ENCODE measurements at regions not wholly inside any gene's neighbourhood (a gene's known extent, or its start where the extent isn't known, plus 50 kb on each side); places are given as distances from the start of the nearest gene placed in this dataset.

DNA sequence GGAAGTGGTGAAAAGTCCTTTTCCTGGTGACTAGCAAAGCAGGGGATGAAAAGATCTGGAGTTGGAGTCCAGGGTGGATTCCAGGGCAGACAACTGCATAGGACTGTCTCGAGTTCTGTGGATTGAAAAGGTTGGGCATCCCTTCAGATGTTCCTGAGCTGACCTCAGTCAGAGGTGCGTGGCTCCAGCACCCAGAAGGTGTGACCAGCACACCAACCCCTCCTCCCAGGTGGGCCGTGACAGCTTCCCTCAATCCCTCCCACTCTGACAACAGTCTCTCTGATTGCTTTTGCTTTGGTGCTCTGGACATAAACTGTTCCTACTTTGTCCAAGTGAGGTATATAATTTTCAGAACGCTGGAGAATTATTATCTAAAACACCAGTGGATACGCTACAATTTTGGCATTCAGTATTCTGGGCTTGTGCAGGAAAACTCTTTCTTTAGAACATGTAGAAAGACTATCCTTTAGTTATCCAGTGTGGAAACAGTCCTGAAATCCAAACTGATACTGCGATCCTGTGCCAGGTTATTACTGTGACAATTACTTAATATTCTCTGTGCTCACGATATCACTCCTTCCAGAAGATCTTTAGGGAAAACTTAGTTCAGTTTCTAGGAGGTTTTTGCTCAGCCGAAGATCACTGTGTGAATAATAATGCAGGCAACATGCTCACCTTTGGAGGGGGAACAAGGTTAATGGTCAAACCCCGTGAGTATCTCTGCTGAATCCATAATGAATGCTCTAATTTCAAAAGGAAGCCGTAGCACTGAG is 87.9 kb downstream of the DAD1 start:
- TF ChIP-seq EZH2phosphoT487 (IDR thresholded peaks at IDR 0.05; ENCODE audit: borderline replicate concordance, low read length) = no peak
- TF ChIP-seq, protein P1, sequence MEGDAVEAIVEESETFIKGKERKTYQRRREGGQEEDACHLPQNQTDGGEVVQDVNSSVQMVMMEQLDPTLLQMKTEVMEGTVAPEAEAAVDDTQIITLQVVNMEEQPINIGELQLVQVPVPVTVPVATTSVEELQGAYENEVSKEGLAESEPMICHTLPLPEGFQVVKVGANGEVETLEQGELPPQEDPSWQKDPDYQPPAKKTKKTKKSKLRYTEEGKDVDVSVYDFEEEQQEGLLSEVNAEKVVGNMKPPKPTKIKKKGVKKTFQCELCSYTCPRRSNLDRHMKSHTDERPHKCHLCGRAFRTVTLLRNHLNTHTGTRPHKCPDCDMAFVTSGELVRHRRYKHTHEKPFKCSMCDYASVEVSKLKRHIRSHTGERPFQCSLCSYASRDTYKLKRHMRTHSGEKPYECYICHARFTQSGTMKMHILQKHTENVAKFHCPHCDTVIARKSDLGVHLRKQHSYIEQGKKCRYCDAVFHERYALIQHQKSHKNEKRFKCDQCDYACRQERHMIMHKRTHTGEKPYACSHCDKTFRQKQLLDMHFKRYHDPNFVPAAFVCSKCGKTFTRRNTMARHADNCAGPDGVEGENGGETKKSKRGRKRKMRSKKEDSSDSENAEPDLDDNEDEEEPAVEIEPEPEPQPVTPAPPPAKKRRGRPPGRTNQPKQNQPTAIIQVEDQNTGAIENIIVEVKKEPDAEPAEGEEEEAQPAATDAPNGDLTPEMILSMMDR (conservative IDR thresholded peaks at IDR 0.05; ENCODE audit: low read depth, low read length) = no peak
